ENCODE measurements at regions not wholly inside any gene's neighbourhood (a gene's known extent, or its start where the extent isn't known, plus 50 kb on each side); places are given as distances from the start of the nearest gene placed in this dataset.

- ChIA-PET POLR2A (no interaction called here), CTCF (no interaction called here)
- ATAC-seq, result no peak
- no peaks in the 10 kb centered on the region for H3K9me3 ChIP-seq
- 79% methylated on average over 2 of the region's 2 CpGs for WGBS (ENCODE audit: missing lambda C conversion rate)
- FAIRE-seq, result peak; percentile 28
- no peak overlapping the region for H3K27ac ChIP-seq
- no peak overlapping the region for H3K4me2 ChIP-seq
- TF ChIP-seq, protein P1, sequence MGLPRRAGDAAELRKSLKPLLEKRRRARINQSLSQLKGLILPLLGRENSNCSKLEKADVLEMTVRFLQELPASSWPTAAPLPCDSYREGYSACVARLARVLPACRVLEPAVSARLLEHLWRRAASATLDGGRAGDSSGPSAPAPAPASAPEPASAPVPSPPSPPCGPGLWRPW (IDR thresholded peaks at IDR 0.05), result no peak
- TF ChIP-seq POLR2AphosphoS2 (conservative IDR thresholded peaks at IDR 0.05; ENCODE audit: low read length) (no peak), PHF8 (IDR thresholded peaks at IDR 0.05; ENCODE audit: borderline replicate concordance, low read depth) (no peak), GATA3 (IDR thresholded peaks at IDR 0.05; ENCODE audit: borderline replicate concordance) (no peak), JUN (IDR thresholded peaks at IDR 0.05) (no peak), EHF (CRISPR knock-in tag; IDR thresholded peaks at IDR 0.05) (no peak), CEBPB (IDR thresholded peaks at IDR 0.05) (no peak), CHD2 (IDR thresholded peaks at IDR 0.05; ENCODE audit: low read length, partially characterized antibody) (no peak), NFE2L2 (conservative IDR thresholded peaks at IDR 0.05; ENCODE audit: low read length) (no peak), HDAC2 (IDR thresholded peaks at IDR 0.05) (no peak), FOSL2 (IDR thresholded peaks at IDR 0.05) (no peak), FOSL2 (CRISPR knock-in tag; IDR thresholded peaks at IDR 0.05) (no peak), ZSCAN20 (CRISPR knock-in tag; IDR thresholded peaks at IDR 0.05) (no peak)
- TF ChIP-seq, protein P2, sequence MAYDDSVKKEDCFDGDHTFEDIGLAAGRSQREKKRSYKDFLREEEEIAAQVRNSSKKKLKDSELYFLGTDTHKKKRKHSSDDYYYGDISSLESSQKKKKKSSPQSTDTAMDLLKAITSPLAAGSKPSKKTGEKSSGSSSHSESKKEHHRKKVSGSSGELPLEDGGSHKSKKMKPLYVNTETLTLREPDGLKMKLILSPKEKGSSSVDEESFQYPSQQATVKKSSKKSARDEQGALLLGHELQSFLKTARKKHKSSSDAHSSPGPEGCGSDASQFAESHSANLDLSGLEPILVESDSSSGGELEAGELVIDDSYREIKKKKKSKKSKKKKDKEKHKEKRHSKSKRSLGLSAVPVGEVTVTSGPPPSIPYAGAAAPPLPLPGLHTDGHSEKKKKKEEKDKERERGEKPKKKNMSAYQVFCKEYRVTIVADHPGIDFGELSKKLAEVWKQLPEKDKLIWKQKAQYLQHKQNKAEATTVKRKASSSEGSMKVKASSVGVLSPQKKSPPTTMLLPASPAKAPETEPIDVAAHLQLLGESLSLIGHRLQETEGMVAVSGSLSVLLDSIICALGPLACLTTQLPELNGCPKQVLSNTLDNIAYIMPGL (CRISPR knock-in tag; IDR thresholded peaks at IDR 0.05; ENCODE audit: borderline replicate concordance), result no peak
- no peak for DNase-seq (ENCODE audit: low read depth in 1 of 2, low spot score in 1 of 2)
- H3K4me1 ChIP-seq, result no peaks in the 10 kb centered on the region
- no peak overlapping the region for H3K4me3 ChIP-seq
Observed at GRCh38 chrX:122878269-122878668, 305.8 kb upstream of the GRIA3 start.

- H3K4me3 ChIP-seq, result no peak overlapping the region
- H3K9me3 ChIP-seq, result no peaks in the 10 kb centered on the region
- no peak for TF ChIP-seq KDM1A (IDR thresholded peaks at IDR 0.05; ENCODE audit: low read depth)
- TF ChIP-seq CTCF (IDR thresholded peaks at IDR 0.05), result no peak
- no peak for TF ChIP-seq ESRRA (IDR thresholded peaks at IDR 0.05; ENCODE audit: borderline replicate concordance, low read length)
- no peak for TF ChIP-seq FOSB (CRISPR knock-in tag; IDR thresholded peaks at IDR 0.05)
- TF ChIP-seq ZSCAN20 (CRISPR knock-in tag; IDR thresholded peaks at IDR 0.05), result no peak
- no peak for TF ChIP-seq CHD4 (IDR thresholded peaks at IDR 0.05; ENCODE audit: borderline replicate concordance)
- TF ChIP-seq EHMT2 (IDR thresholded peaks at IDR 0.05; ENCODE audit: low read depth), result no peak
- TF ChIP-seq CHD2 (IDR thresholded peaks at IDR 0.05; ENCODE audit: low read length, partially characterized antibody), result no peak
- no peak for TF ChIP-seq HOXA7 (CRISPR knock-in tag; IDR thresholded peaks at IDR 0.05)
- no peak for TF ChIP-seq HDAC2 (IDR thresholded peaks at IDR 0.05)
- TF ChIP-seq ZFP36 (IDR thresholded peaks at IDR 0.05; ENCODE audit: borderline replicate concordance, partially characterized antibody), result no peak
- no peak for TF ChIP-seq RARB (CRISPR knock-in tag; IDR thresholded peaks at IDR 0.05)
- no peak for TF ChIP-seq CEBPB (IDR thresholded peaks at IDR 0.05)
- no peak for TF ChIP-seq SMC3 (IDR thresholded peaks at IDR 0.05)
- no peak for TF ChIP-seq MAZ (IDR thresholded peaks at IDR 0.05; ENCODE audit: borderline replicate concordance, low read depth, low read length)
- no peak for TF ChIP-seq FOXS1 (CRISPR knock-in tag; IDR thresholded peaks at IDR 0.05)
- ATAC-seq, result no peak
- POLR2A ChIA-PET, result no interaction called here
- FAIRE-seq, result no peak
- H3K4me2 ChIP-seq, result no peak overlapping the region
- no peak for DNase-seq (ENCODE audit: low read depth in 1 of 2, low spot score in 1 of 2)
- 0% methylated on average over 2 of the region's 3 CpGs for WGBS (ENCODE audit: missing lambda C conversion rate)
- H3K27ac ChIP-seq, result no peak overlapping the region
- CTCF ChIA-PET, result no interaction called here
- no peaks in the 10 kb centered on the region for H3K4me1 ChIP-seq
Observed at GRCh38 chrX:122880952-122881351, 303.1 kb upstream of the GRIA3 start.
